Prostate gland (tissue), 2 donors: ENCODE measurements at regions not wholly inside any gene's neighbourhood (a gene's known extent, or its start where the extent isn't known, plus 50 kb on each side); places are given as distances from the start of the nearest gene placed in this dataset.
"Not testable (repeated sequence)": the region's sequence is repeated elsewhere in the genome, so short reads cannot be mapped to it uniquely, and the experiment has no call there.

Experiments used
- POLR2A ChIP-seq: fragments of 450-650 bp; IDR thresholded peaks from one replicate; pipeline ENCODE4 v1.6.1; 2016; ENCODE audit warnings: antibody characterized with exemption, mild to moderate bottlenecking
- TF ChIP-seq, protein P1 (sequence below), 4 experiments: fragments of 200-600 bp in 2 of 4; fragments of 450-650 bp in 2 of 4; sonication (generic) in 2 of 4; IDR thresholded peaks; 1 replicate in 3 of 4; 2 replicates in 1 of 4; pipeline ENCODE4 v1.5.1; 2016 to 2019; ENCODE audit warnings: antibody characterized with exemption in 4 of 4, mild to moderate bottlenecking in 2 of 4, moderate library complexity in 2 of 4

DNA sequence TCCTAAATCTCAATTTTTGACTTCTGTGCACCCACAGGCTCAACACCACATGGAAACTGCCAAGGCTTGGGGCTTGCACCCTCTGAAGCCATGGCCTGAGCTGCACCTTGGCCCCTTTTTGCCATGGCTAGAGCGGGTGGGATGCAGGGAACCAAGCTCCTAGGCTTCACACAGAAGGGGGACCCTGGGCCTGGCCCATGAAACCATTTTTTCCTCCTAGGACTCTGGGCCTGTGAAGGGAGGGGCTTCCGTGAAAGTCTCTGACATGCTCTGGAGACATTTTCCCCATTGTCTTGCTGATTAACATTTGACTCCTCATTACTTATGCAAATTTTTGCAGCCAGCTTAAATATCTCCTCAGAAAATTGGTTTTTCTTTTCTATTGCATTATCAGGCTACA lies 190.9 kb downstream of the MBL2 start:
- TF ChIP-seq, protein P1, sequence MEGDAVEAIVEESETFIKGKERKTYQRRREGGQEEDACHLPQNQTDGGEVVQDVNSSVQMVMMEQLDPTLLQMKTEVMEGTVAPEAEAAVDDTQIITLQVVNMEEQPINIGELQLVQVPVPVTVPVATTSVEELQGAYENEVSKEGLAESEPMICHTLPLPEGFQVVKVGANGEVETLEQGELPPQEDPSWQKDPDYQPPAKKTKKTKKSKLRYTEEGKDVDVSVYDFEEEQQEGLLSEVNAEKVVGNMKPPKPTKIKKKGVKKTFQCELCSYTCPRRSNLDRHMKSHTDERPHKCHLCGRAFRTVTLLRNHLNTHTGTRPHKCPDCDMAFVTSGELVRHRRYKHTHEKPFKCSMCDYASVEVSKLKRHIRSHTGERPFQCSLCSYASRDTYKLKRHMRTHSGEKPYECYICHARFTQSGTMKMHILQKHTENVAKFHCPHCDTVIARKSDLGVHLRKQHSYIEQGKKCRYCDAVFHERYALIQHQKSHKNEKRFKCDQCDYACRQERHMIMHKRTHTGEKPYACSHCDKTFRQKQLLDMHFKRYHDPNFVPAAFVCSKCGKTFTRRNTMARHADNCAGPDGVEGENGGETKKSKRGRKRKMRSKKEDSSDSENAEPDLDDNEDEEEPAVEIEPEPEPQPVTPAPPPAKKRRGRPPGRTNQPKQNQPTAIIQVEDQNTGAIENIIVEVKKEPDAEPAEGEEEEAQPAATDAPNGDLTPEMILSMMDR (IDR thresholded peaks at IDR 0.05): not testable (repeated sequence)
- TF ChIP-seq POLR2A: not testable (repeated sequence)
